ENCODE measurements at regions not wholly inside any gene's neighbourhood (a gene's known extent, or its start where the extent isn't known, plus 50 kb on each side); places are given as distances from the start of the nearest gene placed in this dataset.

DNA sequence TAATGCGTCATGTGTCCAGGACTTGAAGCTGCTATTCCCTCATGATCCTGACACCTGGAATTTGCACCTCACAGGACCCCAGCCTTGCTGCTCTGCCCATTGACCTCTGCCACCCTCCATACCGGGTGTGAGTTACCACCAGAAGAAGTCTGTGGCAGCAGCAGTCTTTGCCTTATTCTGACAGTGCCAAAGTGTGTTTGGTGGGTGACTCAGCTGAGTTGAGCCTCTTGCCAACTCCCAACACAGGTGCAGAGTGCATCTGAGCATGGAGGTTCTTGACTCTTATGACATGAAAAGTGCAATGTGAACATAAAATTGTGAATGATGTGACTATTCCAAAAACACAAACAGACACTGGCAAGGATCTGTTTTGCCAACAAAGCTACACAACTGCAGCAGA, 1166.5 kb upstream of the CDH18 start:
- TF ChIP-seq, protein P1, sequence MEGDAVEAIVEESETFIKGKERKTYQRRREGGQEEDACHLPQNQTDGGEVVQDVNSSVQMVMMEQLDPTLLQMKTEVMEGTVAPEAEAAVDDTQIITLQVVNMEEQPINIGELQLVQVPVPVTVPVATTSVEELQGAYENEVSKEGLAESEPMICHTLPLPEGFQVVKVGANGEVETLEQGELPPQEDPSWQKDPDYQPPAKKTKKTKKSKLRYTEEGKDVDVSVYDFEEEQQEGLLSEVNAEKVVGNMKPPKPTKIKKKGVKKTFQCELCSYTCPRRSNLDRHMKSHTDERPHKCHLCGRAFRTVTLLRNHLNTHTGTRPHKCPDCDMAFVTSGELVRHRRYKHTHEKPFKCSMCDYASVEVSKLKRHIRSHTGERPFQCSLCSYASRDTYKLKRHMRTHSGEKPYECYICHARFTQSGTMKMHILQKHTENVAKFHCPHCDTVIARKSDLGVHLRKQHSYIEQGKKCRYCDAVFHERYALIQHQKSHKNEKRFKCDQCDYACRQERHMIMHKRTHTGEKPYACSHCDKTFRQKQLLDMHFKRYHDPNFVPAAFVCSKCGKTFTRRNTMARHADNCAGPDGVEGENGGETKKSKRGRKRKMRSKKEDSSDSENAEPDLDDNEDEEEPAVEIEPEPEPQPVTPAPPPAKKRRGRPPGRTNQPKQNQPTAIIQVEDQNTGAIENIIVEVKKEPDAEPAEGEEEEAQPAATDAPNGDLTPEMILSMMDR (IDR thresholded peaks at IDR 0.05): no peak
- TF ChIP-seq POLR2A (IDR thresholded peaks at IDR 0.05): no peak
